CD14-positive monocyte (primary cell): ENCODE measurements at regions not wholly inside any gene's neighbourhood (a gene's known extent, or its start where the extent isn't known, plus 50 kb on each side); places are given as distances from the start of the nearest gene placed in this dataset.

Experiments used
- DNase-seq, 3 donors: peaks; one replicate each; pipeline ENCODE4 v3.0.0-alpha.2; 2011 to 2022
- H2AFZ ChIP-seq: 2 replicates; pipeline ENCODE4 v1.6.0; 2012; ENCODE audit warnings: mild to moderate bottlenecking, low read depth, low read length, inconsistent platforms; ENCODE audit not compliant: insufficient read depth, poor library complexity, severe bottlenecking
- H3K27ac ChIP-seq, 2 donors: 1 replicate in 1 of 2; 2 replicates in 1 of 2; pipeline ENCODE4 v1.5.1; 2012 to 2013; ENCODE audit warnings: low read length in 2 of 2, control low read depth in 1 of 2, inconsistent platforms in 1 of 2, low read depth in 1 of 2, mild to moderate bottlenecking in 1 of 2
- H3K27me3 ChIP-seq, 2 donors: one replicate each; pipeline versions ENCODE4 v1.6.0 to v1.6.1; 2011 to 2013; ENCODE audit warnings: low read length in 2 of 2; ENCODE audit not compliant: control insufficient read depth in 2 of 2, insufficient read depth in 2 of 2
- H3K36me3 ChIP-seq, 2 donors: replicated peaks in 1 of 2; 1 replicate in 1 of 2; 2 replicates in 1 of 2; pipeline versions ENCODE4 v1.5.1 to v1.6.1; 2012 to 2013; ENCODE audit warnings: low read length in 2 of 2, control low read depth in 1 of 2, inconsistent platforms in 1 of 2, mild to moderate bottlenecking in 1 of 2; ENCODE audit not compliant: insufficient read depth in 2 of 2, control insufficient read depth in 1 of 2
- H3K4me1 ChIP-seq, 2 donors: 1 replicate in 1 of 2; 2 replicates in 1 of 2; pipeline versions ENCODE4 v1.5.1 to v1.6.1; 2012 to 2013; ENCODE audit warnings: low read length in 2 of 2, control low read depth in 1 of 2, inconsistent platforms in 1 of 2, mild to moderate bottlenecking in 1 of 2, moderate library complexity in 1 of 2; ENCODE audit not compliant: insufficient read depth in 2 of 2, control insufficient read depth in 1 of 2
- H3K4me2 ChIP-seq: replicated peaks from 2 replicates; pipeline ENCODE3; 2012; ENCODE audit warnings: low read length, moderate library complexity, mild to moderate bottlenecking; ENCODE audit not compliant: poor library complexity, severe bottlenecking; ENCODE audit errors: extremely low read depth
- H3K4me3 ChIP-seq, 3 experiments: fragments of 200-600 bp in 1 of 3; sonication (generic) in 1 of 3; replicated peaks in 1 of 3; 1 replicate in 2 of 3; 2 replicates in 1 of 3; pipeline ENCODE4 v1.5.1; 2011 to 2013; ENCODE audit warnings: low read length in 3 of 3, mild to moderate bottlenecking in 3 of 3, control low read depth in 2 of 3, low read depth in 2 of 3, inconsistent platforms in 1 of 3, moderate library complexity in 1 of 3
- H3K79me2 ChIP-seq: 2 replicates; pipeline ENCODE4 v1.6.0; 2012; ENCODE audit warnings: mild to moderate bottlenecking, control low read depth, inconsistent platforms, low read length, moderate library complexity; ENCODE audit not compliant: insufficient read depth
- H3K9ac ChIP-seq: 2 replicates; pipeline ENCODE4 v1.6.0; 2017; ENCODE audit warnings: low read length, mild to moderate bottlenecking; ENCODE audit not compliant: insufficient read depth, poor library complexity, severe bottlenecking
- H3K9me3 ChIP-seq, 2 donors: replicated peaks in 1 of 2; 1 replicate in 1 of 2; 2 replicates in 1 of 2; pipeline versions ENCODE4 v1.5.1 to v1.6.1; 2012 to 2013; ENCODE audit warnings: low read length in 2 of 2, control low read depth in 1 of 2; ENCODE audit not compliant: control insufficient read depth in 1 of 2, insufficient read depth in 1 of 2
- H4K20me1 ChIP-seq: 2 replicates; pipeline ENCODE4 v1.6.0; 2012; ENCODE audit warnings: mild to moderate bottlenecking, low read length, control low read depth, moderate library complexity; ENCODE audit not compliant: insufficient read depth
- H3K27ac Mint-ChIP-seq, 7 donors: one replicate each; pipeline ENCODE4 v1.8.0; 2020; ENCODE audit warnings: mild to moderate bottlenecking in 7 of 7, mixed read lengths in 7 of 7, moderate library complexity in 6 of 7, inconsistent platforms in 2 of 7
- H3K27me3 Mint-ChIP-seq, 3 donors: one replicate each; pipeline ENCODE4 v1.8.0; 2021 to 2022; ENCODE audit warnings: low read depth in 3 of 3, mild to moderate bottlenecking in 3 of 3, mixed read lengths in 3 of 3, moderate library complexity in 3 of 3, inconsistent platforms in 1 of 3
- H3K36me3 Mint-ChIP-seq, 2 donors: one replicate each; pipeline ENCODE4 v1.8.0; 2020; ENCODE audit warnings: mixed read lengths in 2 of 2, inconsistent platforms in 1 of 2, mild to moderate bottlenecking in 1 of 2
- H3K4me1 Mint-ChIP-seq: one replicate; pipeline ENCODE4 v1.8.0; 2020; ENCODE audit warnings: mild to moderate bottlenecking, mixed read lengths
- H3K4me3 Mint-ChIP-seq, 2 donors: one replicate each; pipeline ENCODE4 v1.8.0; 2020; ENCODE audit warnings: mild to moderate bottlenecking in 2 of 2, mixed read lengths in 2 of 2, moderate library complexity in 1 of 2
- H3K9me3 Mint-ChIP-seq, 7 donors: one replicate each; pipeline ENCODE4 v1.8.0; 2020 to 2022; ENCODE audit warnings: mixed read lengths in 7 of 7, mild to moderate bottlenecking in 6 of 7, moderate library complexity in 6 of 7, inconsistent platforms in 2 of 7
- WGBS: methylation state at CpG from one replicate; pipeline ENCODE4 v1.1.5; 2013; ENCODE audit warnings: missing lambda C conversion rate; ENCODE audit not compliant: insufficient coverage; 5-methylcytosine and 5-hydroxymethylcytosine counted together
- intact Hi-C, 2 donors: fragments of 100-400 bp; cut with micrococcal nuclease; formaldehyde crosslinking; loops; one replicate each; pipeline versions ENCODE4 v1.15.0 to v1.15.1; 2023
- TF ChIP-seq, protein P1 (sequence below): fragments of 200-600 bp; IDR thresholded peaks from one replicate; pipeline ENCODE4 v1.8.0; 2022; ENCODE audit warnings: antibody characterized with exemption, mild to moderate bottlenecking

DNA sequence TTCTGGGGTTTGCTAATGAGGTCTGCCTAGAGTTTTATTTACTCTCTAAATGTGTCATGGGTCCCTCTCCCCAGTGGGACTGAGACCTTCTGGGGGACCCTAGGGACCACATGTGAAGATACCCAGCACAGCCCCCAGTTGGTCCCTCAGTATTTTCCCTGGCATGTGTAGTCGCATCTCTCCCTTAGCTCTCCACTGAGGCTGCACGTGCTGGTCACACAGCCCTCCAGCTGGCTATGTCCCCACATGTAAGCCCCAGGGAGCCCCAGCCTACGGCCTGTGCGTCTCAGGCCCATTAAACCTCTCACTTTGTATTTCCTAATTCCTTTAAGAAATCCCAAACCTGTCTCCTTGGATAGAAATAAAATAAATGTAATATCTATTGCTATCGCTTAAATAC is 189.6 kb upstream of the TSHZ3 start:
- Mint-ChIP-seq H3K27me3 (peaks cover 0 to 4% (median 0%) of the 10 kb centered on the region in 3 donors), H3K27ac (no peak overlapping the region), H3K9me3 (peaks cover 3 to 17% (median 7%) of the 10 kb centered on the region in 7 donors), H3K4me1 (no peaks in the 10 kb centered on the region), H3K36me3 (no peaks in the 10 kb centered on the region), H3K4me3 (no peak overlapping the region)
- peaks cover 0 to 14% of the 10 kb centered on the region in 2 donors for H3K9me3 ChIP-seq
- no peak overlapping the region for H3K4me3 ChIP-seq
- no peak overlapping the region for H3K9ac ChIP-seq
- H3K27me3 ChIP-seq, result no peaks in the 10 kb centered on the region
- no peak overlapping the region for H2AFZ ChIP-seq
- H3K79me2 ChIP-seq, result no peaks in the 10 kb centered on the region
- WGBS, result 89% methylated on average over 2 of the region's 5 CpGs
- TF ChIP-seq, protein P1, sequence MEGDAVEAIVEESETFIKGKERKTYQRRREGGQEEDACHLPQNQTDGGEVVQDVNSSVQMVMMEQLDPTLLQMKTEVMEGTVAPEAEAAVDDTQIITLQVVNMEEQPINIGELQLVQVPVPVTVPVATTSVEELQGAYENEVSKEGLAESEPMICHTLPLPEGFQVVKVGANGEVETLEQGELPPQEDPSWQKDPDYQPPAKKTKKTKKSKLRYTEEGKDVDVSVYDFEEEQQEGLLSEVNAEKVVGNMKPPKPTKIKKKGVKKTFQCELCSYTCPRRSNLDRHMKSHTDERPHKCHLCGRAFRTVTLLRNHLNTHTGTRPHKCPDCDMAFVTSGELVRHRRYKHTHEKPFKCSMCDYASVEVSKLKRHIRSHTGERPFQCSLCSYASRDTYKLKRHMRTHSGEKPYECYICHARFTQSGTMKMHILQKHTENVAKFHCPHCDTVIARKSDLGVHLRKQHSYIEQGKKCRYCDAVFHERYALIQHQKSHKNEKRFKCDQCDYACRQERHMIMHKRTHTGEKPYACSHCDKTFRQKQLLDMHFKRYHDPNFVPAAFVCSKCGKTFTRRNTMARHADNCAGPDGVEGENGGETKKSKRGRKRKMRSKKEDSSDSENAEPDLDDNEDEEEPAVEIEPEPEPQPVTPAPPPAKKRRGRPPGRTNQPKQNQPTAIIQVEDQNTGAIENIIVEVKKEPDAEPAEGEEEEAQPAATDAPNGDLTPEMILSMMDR, result no peak
- no peaks in the 10 kb centered on the region for H3K36me3 ChIP-seq
- no peak overlapping the region for H3K4me2 ChIP-seq
- intact Hi-C loops, result no loop called here
- H3K4me1 ChIP-seq, result no peaks in the 10 kb centered on the region
- no peak overlapping the region for H3K27ac ChIP-seq
- DNase-seq, result no peak
- no peaks in the 10 kb centered on the region for H4K20me1 ChIP-seq

DNA sequence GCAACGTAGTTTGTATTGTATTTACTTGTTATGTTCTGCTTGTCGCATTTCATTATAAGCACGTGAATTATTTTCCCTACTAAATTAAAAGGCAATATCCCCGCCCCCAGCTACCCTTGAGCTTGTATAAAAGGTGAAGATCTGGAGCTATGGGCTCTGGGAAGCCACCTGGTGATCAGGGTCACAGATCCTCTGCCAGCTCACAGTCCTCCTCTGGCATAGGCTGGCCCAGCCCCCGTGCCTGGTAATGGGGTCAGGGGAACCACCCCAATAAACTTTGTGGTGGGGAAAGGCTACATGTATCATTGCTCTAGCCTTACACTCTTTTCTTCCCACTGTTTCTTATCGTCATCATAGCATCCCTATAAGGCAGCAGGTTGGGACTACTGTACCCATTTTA is 190.2 kb upstream of the TSHZ3 start:
- Histone ChIP-seq H3K4me1 (no peaks in the 10 kb centered on the region), H3K36me3 (no peaks in the 10 kb centered on the region), H3K4me2 (no peak overlapping the region), H3K79me2 (no peaks in the 10 kb centered on the region), H3K27me3 (no peaks in the 10 kb centered on the region), H2AFZ (no peak overlapping the region), H3K4me3 (no peak overlapping the region), H3K27ac (no peak overlapping the region), H3K9ac (no peak overlapping the region), H3K9me3 (peaks cover 0 to 14% of the 10 kb centered on the region in 2 donors), H4K20me1 (no peaks in the 10 kb centered on the region)
- intact Hi-C loops, result no loop called here
- peaks cover 4 to 17% (median 8%) of the 10 kb centered on the region in 7 donors for H3K9me3 Mint-ChIP-seq
- no peak for DNase-seq
- H3K27ac Mint-ChIP-seq, result no peak overlapping the region
- H3K4me1 Mint-ChIP-seq, result no peaks in the 10 kb centered on the region
- peaks cover 0 to 4% (median 0%) of the 10 kb centered on the region in 3 donors for H3K27me3 Mint-ChIP-seq
- WGBS, result 100% methylated on average over 1 of the region's 6 CpGs
- no peaks in the 10 kb centered on the region for H3K36me3 Mint-ChIP-seq
- TF ChIP-seq, protein P1, result no peak
- no peak overlapping the region for H3K4me3 Mint-ChIP-seq
